Spleen (tissue), 11 donors: ENCODE measurements at regions not wholly inside any gene's neighbourhood (a gene's known extent, or its start where the extent isn't known, plus 50 kb on each side); places are given as distances from the start of the nearest gene placed in this dataset.

Source experiments
- DNase-seq: peaks from one replicate; pipeline ENCODE4 v3.0.0-alpha.2; 2020
- H3K27ac ChIP-seq, 8 donors: fragments of 200-600 bp; sonication (generic) in 7 of 8; 1 replicate in 4 of 8; 2 replicates in 4 of 8; pipeline versions ENCODE4 v1.5.0 to v1.8.0; 2016 to 2021; ENCODE audit warnings: inconsistent platforms in 4 of 8, mild to moderate bottlenecking in 4 of 8, moderate library complexity in 1 of 8
- H3K27me3 ChIP-seq, 7 donors: fragments of 200-600 bp; sonication (generic) in 6 of 7; replicated peaks in 1 of 7; 1 replicate in 4 of 7; 2 replicates in 3 of 7; pipeline versions ENCODE4 v1.5.0 to v1.8.0; 2016 to 2021; ENCODE audit warnings: inconsistent platforms in 3 of 7, mild to moderate bottlenecking in 1 of 7
- H3K36me3 ChIP-seq, 6 donors: fragments of 200-600 bp; sonication (generic) in 5 of 6; 1 replicate in 4 of 6; 2 replicates in 2 of 6; pipeline versions ENCODE4 v1.5.0 to v1.8.0; 2016 to 2021; ENCODE audit warnings: inconsistent platforms in 2 of 6
- H3K4me1 ChIP-seq, 6 donors: fragments of 200-600 bp; sonication (generic) in 5 of 6; 1 replicate in 3 of 6; 2 replicates in 3 of 6; pipeline versions ENCODE4 v1.5.0 to v1.8.0; 2016 to 2021; ENCODE audit warnings: inconsistent platforms in 3 of 6
- H3K4me3 ChIP-seq, 8 donors: fragments of 200-600 bp; sonication (generic) in 7 of 8; 1 replicate in 4 of 8; 2 replicates in 4 of 8; pipeline versions ENCODE4 v1.5.0 to v1.8.0; 2016 to 2021; ENCODE audit warnings: inconsistent platforms in 4 of 8, mild to moderate bottlenecking in 4 of 8, moderate library complexity in 2 of 8
- H3K9me3 ChIP-seq, 8 donors: fragments of 200-600 bp; sonication (generic) in 7 of 8; 1 replicate in 4 of 8; 2 replicates in 4 of 8; pipeline versions ENCODE4 v1.5.0 to v1.8.0; 2016 to 2021; ENCODE audit warnings: inconsistent platforms in 4 of 8
- POLR2A ChIP-seq, 3 donors: fragments of 450-650 bp; IDR thresholded peaks; one replicate each; pipeline ENCODE4 v1.5.1; 2017; ENCODE audit warnings: antibody characterized with exemption in 3 of 3, mild to moderate bottlenecking in 1 of 3
- POLR2AphosphoS5 ChIP-seq, 3 donors: sonication (generic); formaldehyde crosslinking; IDR thresholded peaks; one replicate each; pipeline ENCODE4 v1.5.1; 2017; ENCODE audit warnings: antibody characterized with exemption in 3 of 3
- WGBS, 5 donors: extraction: QIAGEN DNeasy Blood & Tissue Kit in 3 of 5; methylation state at CpG; one replicate each; pipeline versions ENCODE4 v1.1.5 to v1.1.7; 2013 to 2018; 5-methylcytosine and 5-hydroxymethylcytosine counted together
- intact Hi-C: fragments of 100-400 bp; cut with DNase I; formaldehyde crosslinking; loops from one replicate; pipeline ENCODE4 v1.15.0; 2023; ENCODE audit warnings: low total_unique reads
- TF ChIP-seq, protein P1 (sequence below), 11 experiments: fragments of 200-600 bp in 7 of 11; fragments of 450-650 bp in 4 of 11; sonication (generic) in 4 of 11; IDR thresholded peaks in 8 of 11; conservative IDR thresholded peaks in 3 of 11; 1 replicate in 7 of 11; 2 replicates in 4 of 11; pipeline versions ENCODE4 v1.4.0 to v1.8.0; 2016 to 2021; ENCODE audit warnings: antibody characterized with exemption in 11 of 11, inconsistent platforms in 4 of 11, mild to moderate bottlenecking in 1 of 11
- donor health status: healthy with polysubstance abuse.
- donor health status: DM: no; HTN: no; CAD: no; lungs with moderate emphysema.
- donor health status: DM: no; HTN: no; CAD: no.
- donor health status: Bipolar disorder and iron deficiency.
- donor health status: healthy.
- donor health status: DM: no; HTN: no; CAD: no.
- donor health status: DM: yes; HTN: yes; CAD: no.

DNA sequence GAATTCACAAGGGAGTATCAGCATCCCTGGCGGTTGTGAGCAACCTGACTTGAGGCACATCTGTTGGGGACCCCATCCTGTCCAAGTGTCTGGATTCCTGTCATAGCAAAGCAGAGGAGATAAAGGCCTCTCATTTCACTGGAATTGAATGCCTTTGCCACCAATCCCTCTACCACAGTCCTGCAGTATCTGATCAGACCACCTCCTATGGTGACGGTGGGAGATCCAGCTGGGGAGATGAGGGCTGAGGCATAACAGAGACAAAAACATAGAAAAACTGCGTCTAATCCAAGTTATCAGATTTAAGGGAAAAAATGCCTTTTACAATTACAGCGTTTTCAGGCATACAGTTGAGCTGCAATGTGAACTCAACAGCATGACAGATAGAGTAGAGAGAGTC lies 160.7 kb upstream of the TRPC7 start:
- intact Hi-C loops = no loop called here
- H3K9me3 ChIP-seq = no peaks in the 10 kb centered on the region
- 75 to 87% (median 85%) methylated on average over 4 of the region's 4 CpGs for WGBS, 5 donors
- H3K36me3 ChIP-seq = no peaks in the 10 kb centered on the region
- H3K4me1 ChIP-seq = no peaks in the 10 kb centered on the region
- H3K27me3 ChIP-seq = no peaks in the 10 kb centered on the region
- TF ChIP-seq POLR2AphosphoS5 (IDR thresholded peaks at IDR 0.05) (no peak), POLR2A (IDR thresholded peaks at IDR 0.05) (no peak)
- TF ChIP-seq, protein P1, sequence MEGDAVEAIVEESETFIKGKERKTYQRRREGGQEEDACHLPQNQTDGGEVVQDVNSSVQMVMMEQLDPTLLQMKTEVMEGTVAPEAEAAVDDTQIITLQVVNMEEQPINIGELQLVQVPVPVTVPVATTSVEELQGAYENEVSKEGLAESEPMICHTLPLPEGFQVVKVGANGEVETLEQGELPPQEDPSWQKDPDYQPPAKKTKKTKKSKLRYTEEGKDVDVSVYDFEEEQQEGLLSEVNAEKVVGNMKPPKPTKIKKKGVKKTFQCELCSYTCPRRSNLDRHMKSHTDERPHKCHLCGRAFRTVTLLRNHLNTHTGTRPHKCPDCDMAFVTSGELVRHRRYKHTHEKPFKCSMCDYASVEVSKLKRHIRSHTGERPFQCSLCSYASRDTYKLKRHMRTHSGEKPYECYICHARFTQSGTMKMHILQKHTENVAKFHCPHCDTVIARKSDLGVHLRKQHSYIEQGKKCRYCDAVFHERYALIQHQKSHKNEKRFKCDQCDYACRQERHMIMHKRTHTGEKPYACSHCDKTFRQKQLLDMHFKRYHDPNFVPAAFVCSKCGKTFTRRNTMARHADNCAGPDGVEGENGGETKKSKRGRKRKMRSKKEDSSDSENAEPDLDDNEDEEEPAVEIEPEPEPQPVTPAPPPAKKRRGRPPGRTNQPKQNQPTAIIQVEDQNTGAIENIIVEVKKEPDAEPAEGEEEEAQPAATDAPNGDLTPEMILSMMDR (IDR thresholded peaks at IDR 0.05 in 8 of 11, conservative IDR thresholded peaks at IDR 0.05 in 3 of 11) = no peak
- no peak overlapping the region for H3K27ac ChIP-seq
- no peak for DNase-seq
- no peak overlapping the region for H3K4me3 ChIP-seq

DNA sequence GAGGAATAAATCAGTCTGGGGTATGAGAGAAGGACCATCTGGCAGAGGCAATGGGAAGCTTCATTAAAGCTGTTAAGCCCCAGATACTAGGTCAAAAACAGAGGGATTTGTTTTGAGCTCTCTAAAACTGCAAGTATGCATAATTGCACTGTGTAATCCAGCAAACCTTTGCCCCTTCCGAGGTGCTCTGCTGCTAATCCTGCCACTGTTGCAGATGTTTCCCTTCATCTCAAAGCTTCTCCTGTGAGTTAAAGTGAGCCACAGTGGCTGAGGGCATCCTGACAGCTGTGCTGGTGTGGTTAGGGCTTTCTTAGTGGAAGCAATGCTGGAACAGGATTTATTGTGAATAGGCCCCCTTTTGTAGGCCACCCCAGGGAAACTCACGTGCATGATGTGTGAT lies 160.3 kb upstream of the TRPC7 start:
- no peaks in the 10 kb centered on the region for H3K27me3 ChIP-seq
- H3K36me3 ChIP-seq = no peaks in the 10 kb centered on the region
- no peaks in the 10 kb centered on the region for H3K9me3 ChIP-seq
- intact Hi-C loops = no loop called here
- no peak for DNase-seq
- TF ChIP-seq POLR2A (IDR thresholded peaks at IDR 0.05) (no peak), POLR2AphosphoS5 (IDR thresholded peaks at IDR 0.05) (no peak)
- TF ChIP-seq, protein P1 (IDR thresholded peaks at IDR 0.05 in 8 of 11, conservative IDR thresholded peaks at IDR 0.05 in 3 of 11) = no peak
- no peaks in the 10 kb centered on the region for H3K4me1 ChIP-seq
- 40 to 63% (median 51%) methylated on average over 2 of the region's 2 CpGs for WGBS, 5 donors
- no peak overlapping the region for H3K27ac ChIP-seq
- no peak overlapping the region for H3K4me3 ChIP-seq

DNA sequence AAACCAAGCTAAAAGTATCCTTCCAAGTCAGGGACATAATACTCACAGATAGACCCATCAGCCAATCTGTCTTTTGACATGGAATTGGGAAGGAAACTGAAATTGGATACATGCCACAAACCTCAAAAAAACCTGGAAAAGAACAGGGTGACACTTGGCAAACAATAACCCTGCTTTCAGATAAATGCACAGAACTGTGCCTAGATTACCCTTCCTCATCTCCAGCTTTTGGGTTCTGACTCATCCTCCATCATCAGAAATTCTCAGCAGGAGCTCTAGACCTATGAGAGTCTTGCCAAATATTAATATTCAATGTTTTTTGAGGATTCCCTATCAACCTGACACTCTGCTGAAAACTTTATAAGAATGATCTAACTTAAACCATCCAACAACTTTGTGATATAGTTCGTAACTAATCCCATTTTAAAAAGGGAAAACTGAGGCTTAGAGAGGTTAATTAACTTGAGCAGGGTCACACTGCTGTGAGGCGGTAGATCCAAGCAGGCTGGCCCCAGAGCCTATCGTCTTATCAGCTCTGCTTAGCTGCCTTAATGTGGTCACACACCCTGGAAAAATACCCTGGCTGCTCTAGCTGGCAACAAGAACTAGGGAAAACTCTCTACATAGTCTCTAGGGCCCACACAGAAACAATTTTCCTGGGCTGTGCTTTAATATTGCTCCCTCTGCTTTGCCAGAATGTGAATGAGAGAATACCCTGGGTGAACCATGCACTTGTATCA lies 157.0 kb upstream of the TRPC7 start:
- intact Hi-C loops = no loop called here
- Histone ChIP-seq H3K9me3 (no peaks in the 10 kb centered on the region), H3K27ac (no peak overlapping the region), H3K4me3 (no peak overlapping the region), H3K27me3 (no peaks in the 10 kb centered on the region), H3K4me1 (no peaks in the 10 kb centered on the region), H3K36me3 (no peaks in the 10 kb centered on the region)
- DNase-seq = no peak
- 69 to 88% (median 80%) methylated on average over 3 of the region's 3 CpGs for WGBS, 5 donors
- TF ChIP-seq POLR2AphosphoS5 (IDR thresholded peaks at IDR 0.05) (no peak), POLR2A (IDR thresholded peaks at IDR 0.05) (no peak)
- TF ChIP-seq, protein P1 (IDR thresholded peaks at IDR 0.05 in 8 of 11, conservative IDR thresholded peaks at IDR 0.05 in 3 of 11) = no peak

DNA sequence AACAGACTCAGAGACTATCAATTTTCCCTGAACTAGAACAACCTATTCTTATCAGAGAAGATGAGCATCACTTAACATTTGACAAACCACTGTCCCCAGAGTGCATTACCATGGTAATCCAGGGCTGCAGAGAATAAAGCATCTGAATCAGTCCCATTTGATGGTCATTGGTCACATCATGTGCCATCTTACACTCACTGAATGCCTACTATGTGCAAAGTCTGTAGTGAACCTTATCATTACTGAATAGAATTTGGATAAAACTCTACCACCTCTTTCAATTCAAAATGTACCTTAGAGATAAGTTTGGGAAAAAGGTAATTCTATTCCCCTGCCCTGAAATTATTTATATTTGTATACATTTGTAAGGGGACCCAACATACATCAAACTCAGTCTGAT lies 156.4 kb upstream of the TRPC7 start:
- TF ChIP-seq, protein P1 (IDR thresholded peaks at IDR 0.05 in 8 of 11, conservative IDR thresholded peaks at IDR 0.05 in 3 of 11) = no peak
- no peak for TF ChIP-seq POLR2AphosphoS5 (IDR thresholded peaks at IDR 0.05)

More for the DNA sequence above, 156.4 kb upstream of the TRPC7 start:
- intact Hi-C loops = no loop called here
- no peak overlapping the region for H3K4me3 ChIP-seq
- no peaks in the 10 kb centered on the region for H3K4me1 ChIP-seq
- H3K9me3 ChIP-seq = no peaks in the 10 kb centered on the region
- H3K36me3 ChIP-seq = no peaks in the 10 kb centered on the region
- H3K27ac ChIP-seq = no peak overlapping the region
- no peaks in the 10 kb centered on the region for H3K27me3 ChIP-seq
- no peak for DNase-seq
